Tibial nerve (tissue), 4 donors: ENCODE measurements at regions not wholly inside any gene's neighbourhood (a gene's known extent, or its start where the extent isn't known, plus 50 kb on each side); places are given as distances from the start of the nearest gene placed in this dataset. TPM values are rescaled to one million over a fixed set of nuclear protein-coding genes. Genes with fewer than 3 reads are reported as not detected.

Experiments
- DNase-seq, 2 donors: peaks; one replicate each; pipeline ENCODE4 v3.0.0-alpha.2; 2019; ENCODE audit warnings: low spot score in 2 of 2
- H3K27ac ChIP-seq, 4 donors: fragments of 200-600 bp; sonication (generic) in 3 of 4; one replicate each; pipeline ENCODE4 v1.5.1; 2017 to 2019; ENCODE audit warnings: mild to moderate bottlenecking in 1 of 4
- H3K27me3 ChIP-seq, 2 donors: fragments of 200-600 bp; sonication (generic) in 1 of 2; one replicate each; pipeline versions ENCODE4 v1.5.1 to v1.6.0; 2017 to 2019
- H3K36me3 ChIP-seq, 3 donors: fragments of 200-600 bp; sonication (generic); one replicate each; pipeline ENCODE4 v1.5.1; 2018 to 2019
- H3K4me1 ChIP-seq, 4 donors: fragments of 200-600 bp; sonication (generic) in 3 of 4; one replicate each; pipeline ENCODE4 v1.5.1; 2017 to 2019
- H3K4me3 ChIP-seq, 4 donors: fragments of 200-600 bp; sonication (generic) in 3 of 4; one replicate each; pipeline ENCODE4 v1.5.1; 2017 to 2019; ENCODE audit warnings: mild to moderate bottlenecking in 1 of 4, moderate library complexity in 1 of 4
- H3K9me3 ChIP-seq, 4 donors: fragments of 200-600 bp; sonication (generic) in 3 of 4; one replicate each; pipeline ENCODE4 v1.5.1; 2017 to 2019
- CTCF ChIP-seq, 5 experiments: fragments of 200-600 bp in 3 of 5; fragments of 450-650 bp in 2 of 5; sonication (generic) in 3 of 5; IDR thresholded peaks; one replicate each; pipeline ENCODE4 v1.5.1; 2016 to 2019; ENCODE audit warnings: antibody characterized with exemption in 5 of 5, mild to moderate bottlenecking in 3 of 5, moderate library complexity in 2 of 5
- EP300 ChIP-seq, 2 donors: sonication (generic); formaldehyde crosslinking; IDR thresholded peaks; one replicate each; pipeline ENCODE4 v1.6.1; 2017; ENCODE audit warnings: antibody characterized with exemption in 2 of 2, mild to moderate bottlenecking in 1 of 2
- POLR2A ChIP-seq, 2 donors: fragments of 450-650 bp; IDR thresholded peaks; one replicate each; pipeline ENCODE4 v1.6.1; 2017; ENCODE audit warnings: antibody characterized with exemption in 2 of 2, mild to moderate bottlenecking in 2 of 2, moderate library complexity in 2 of 2
- WGBS, 2 donors: methylation state at CpG; one replicate each; pipeline ENCODE4 v1.1.5; 2018; 5-methylcytosine and 5-hydroxymethylcytosine counted together
- small RNA-seq: library from RNA; depleted of rRNA; stranded (forward); fragments of <200 nt; gene quantifications from one replicate; pipeline ENCODE3, GENCODE V24; 2016

DNA sequence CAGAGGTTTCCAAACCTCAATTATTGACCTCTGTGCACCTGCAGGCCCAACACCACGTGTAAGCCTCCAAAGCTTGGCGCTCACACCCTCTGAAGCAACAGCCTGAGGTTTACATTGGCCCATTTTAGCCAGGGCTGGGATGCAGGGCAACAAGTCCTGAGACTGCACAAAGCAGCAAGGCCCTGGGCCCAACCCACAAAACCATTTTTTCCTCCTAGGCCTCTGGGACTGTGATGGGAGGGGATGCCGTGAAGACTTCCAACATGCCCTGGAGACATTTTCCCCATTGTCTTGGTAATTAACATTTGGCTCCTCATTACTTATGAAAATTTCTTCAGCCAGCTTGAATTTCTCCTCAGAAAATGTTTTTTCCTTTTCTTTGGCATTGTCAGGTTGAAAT is 54.9 kb upstream of the CNKSR2 start:
- H3K27ac ChIP-seq: no peak overlapping the region
- DNase-seq: no peak

More for the DNA sequence above, 54.9 kb upstream of the CNKSR2 start:
- H3K9me3 ChIP-seq: no peaks in the 10 kb centered on the region
- H3K36me3 ChIP-seq: no peaks in the 10 kb centered on the region
- H3K4me1 ChIP-seq: no peaks in the 10 kb centered on the region
- TF ChIP-seq CTCF (IDR thresholded peaks at IDR 0.05) (no peak), EP300 (IDR thresholded peaks at IDR 0.05) (no peak), POLR2A (IDR thresholded peaks at IDR 0.05) (no peak)
- 62 to 80% methylated on average over 3 of the region's 3 CpGs for WGBS, 2 donors
- H3K27me3 ChIP-seq: no peaks in the 10 kb centered on the region
- no peak overlapping the region for H3K4me3 ChIP-seq

Small RNAs in the stretch of these regions (small RNA-seq; reads per million reads assigned to genes)
- not detected for gene RNU6-133P
